Uterus (tissue), 2 donors: ENCODE measurements at regions not wholly inside any gene's neighbourhood (a gene's known extent, or its start where the extent isn't known, plus 50 kb on each side); places are given as distances from the start of the nearest gene placed in this dataset.

Experiments
- CTCF ChIP-seq, 4 experiments: fragments of 200-600 bp in 2 of 4; fragments of 450-650 bp in 2 of 4; sonication (generic) in 2 of 4; IDR thresholded peaks; one replicate each; pipeline ENCODE4 v1.5.1; 2016 to 2019; ENCODE audit warnings: antibody characterized with exemption in 4 of 4, mild to moderate bottlenecking in 2 of 4, moderate library complexity in 1 of 4
- POLR2A ChIP-seq, 2 donors: fragments of 450-650 bp; IDR thresholded peaks; one replicate each; pipeline ENCODE4 v1.6.1; 2016; ENCODE audit warnings: antibody characterized with exemption in 2 of 2, mild to moderate bottlenecking in 1 of 2, moderate library complexity in 1 of 2

- no peak for TF ChIP-seq POLR2A (IDR thresholded peaks at IDR 0.05)
- TF ChIP-seq CTCF (IDR thresholded peaks at IDR 0.05) = no peak
Observed at GRCh38 chr15:66864086-66864830, 162.2 kb downstream of the SMAD6 start.
